ENCODE measurements at regions not wholly inside any gene's neighbourhood (a gene's known extent, or its start where the extent isn't known, plus 50 kb on each side); places are given as distances from the start of the nearest gene placed in this dataset.

GRCh38 chr3:24854748-24855147 is 360.1 kb upstream of the THRB start:
- no peak for TF ChIP-seq CTCF (IDR thresholded peaks at IDR 0.05)
- DNase-seq (ENCODE audit: low spot score), result no peak
- no peaks in the 10 kb centered on the region for H3K9me3 ChIP-seq
- no peak overlapping the region for H3K4me3 ChIP-seq
- no peaks in the 10 kb centered on the region for H3K4me1 ChIP-seq
- H3K27ac ChIP-seq, result no peak overlapping the region
- no peaks in the 10 kb centered on the region for H3K27me3 ChIP-seq
- H3K36me3 ChIP-seq, result no peaks in the 10 kb centered on the region

GRCh38 chr3:24857945-24858344 is 363.3 kb upstream of the THRB start:
- Histone ChIP-seq H3K4me3 (no peak overlapping the region), H3K27ac (no peak overlapping the region), H3K36me3 (no peaks in the 10 kb centered on the region), H3K4me1 (no peaks in the 10 kb centered on the region), H3K9me3 (no peaks in the 10 kb centered on the region), H3K27me3 (no peaks in the 10 kb centered on the region)
- no peak for DNase-seq (ENCODE audit: low spot score)
- no peak for TF ChIP-seq CTCF (IDR thresholded peaks at IDR 0.05)

- Histone ChIP-seq H3K27ac (no peak overlapping the region), H3K27me3 (no peaks in the 10 kb centered on the region), H3K9me3 (no peaks in the 10 kb centered on the region), H3K36me3 (no peaks in the 10 kb centered on the region), H3K4me3 (no peak overlapping the region), H3K4me1 (no peaks in the 10 kb centered on the region)
- DNase-seq (ENCODE audit: low spot score), result no peak
- TF ChIP-seq CTCF (IDR thresholded peaks at IDR 0.05), result no peak
Observed at GRCh38 chr3:24863215-24863614, 368.6 kb upstream of the THRB start.

GRCh38 chr3:24867783-24868182 is 373.1 kb upstream of the THRB start:
- Histone ChIP-seq H3K4me1 (no peaks in the 10 kb centered on the region), H3K36me3 (no peaks in the 10 kb centered on the region), H3K27ac (no peak overlapping the region), H3K9me3 (no peaks in the 10 kb centered on the region), H3K27me3 (no peaks in the 10 kb centered on the region), H3K4me3 (no peak overlapping the region)
- DNase-seq (ENCODE audit: low spot score), result no peak
- no peak for TF ChIP-seq CTCF (IDR thresholded peaks at IDR 0.05)

GRCh38 chr3:24881239-24881638 is 386.6 kb upstream of the THRB start:
- DNase-seq (ENCODE audit: low spot score), result no peak
- Histone ChIP-seq H3K9me3 (no peaks in the 10 kb centered on the region), H3K4me3 (no peak overlapping the region), H3K4me1 (no peaks in the 10 kb centered on the region), H3K27me3 (no peaks in the 10 kb centered on the region), H3K36me3 (no peaks in the 10 kb centered on the region), H3K27ac (no peak overlapping the region)
- no peak for TF ChIP-seq CTCF (IDR thresholded peaks at IDR 0.05)

GRCh38 chr3:24886501-24886900 is 391.9 kb upstream of the THRB start:
- Histone ChIP-seq H3K4me1 (no peaks in the 10 kb centered on the region), H3K27me3 (no peaks in the 10 kb centered on the region), H3K9me3 (no peaks in the 10 kb centered on the region), H3K4me3 (no peak overlapping the region), H3K36me3 (no peaks in the 10 kb centered on the region), H3K27ac (no peak overlapping the region)
- no peak for DNase-seq (ENCODE audit: low spot score)
- no peak for TF ChIP-seq CTCF (IDR thresholded peaks at IDR 0.05)

Data from right atrium auricular region (tissue), 2 donors.